Cardiac fibroblast (primary cell): ENCODE measurements at regions not wholly inside any gene's neighbourhood (a gene's known extent, or its start where the extent isn't known, plus 50 kb on each side); places are given as distances from the start of the nearest gene placed in this dataset.
A peak's percentile ranks its signal among the peaks of the same experiment; 100 is the strongest.

ENCODE experiments used
- DNase-seq, 2 donors: peaks; one replicate each; pipeline versions ENCODE4 v3.0.0 to v3.0.0-alpha.2; 2010; ENCODE audit warnings: low read depth in 2 of 2
- H3K4me3 ChIP-seq, 2 donors: replicated peaks in 1 of 2; 1 replicate in 1 of 2; 2 replicates in 1 of 2; pipeline ENCODE4 v1.5.1; 2011; ENCODE audit warnings: low read depth in 2 of 2, low read length in 2 of 2, mild to moderate bottlenecking in 2 of 2, moderate library complexity in 1 of 2
- TF ChIP-seq, protein P1 (sequence below): IDR thresholded peaks from one replicate; pipeline ENCODE4 v1.5.1; 2011; ENCODE audit warnings: low read depth, mild to moderate bottlenecking, low read length, inconsistent platforms

DNA sequence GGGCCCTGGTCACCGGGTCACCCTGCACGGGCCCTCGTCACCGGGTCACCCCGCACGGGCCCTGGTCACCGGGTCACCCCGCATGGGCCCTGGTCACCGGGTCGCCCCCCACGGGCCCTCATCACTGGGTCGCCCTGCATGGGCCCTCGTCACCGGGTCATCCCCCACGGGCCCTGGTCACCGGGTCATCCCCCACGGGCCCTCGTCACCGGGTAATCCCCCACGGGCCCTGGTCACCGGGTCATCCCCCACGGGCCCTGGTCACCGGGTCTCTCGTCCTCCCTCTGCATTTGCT is 77.6 kb downstream of the RIPK4 start:
- no peak for DNase-seq
- TF ChIP-seq, protein P1, sequence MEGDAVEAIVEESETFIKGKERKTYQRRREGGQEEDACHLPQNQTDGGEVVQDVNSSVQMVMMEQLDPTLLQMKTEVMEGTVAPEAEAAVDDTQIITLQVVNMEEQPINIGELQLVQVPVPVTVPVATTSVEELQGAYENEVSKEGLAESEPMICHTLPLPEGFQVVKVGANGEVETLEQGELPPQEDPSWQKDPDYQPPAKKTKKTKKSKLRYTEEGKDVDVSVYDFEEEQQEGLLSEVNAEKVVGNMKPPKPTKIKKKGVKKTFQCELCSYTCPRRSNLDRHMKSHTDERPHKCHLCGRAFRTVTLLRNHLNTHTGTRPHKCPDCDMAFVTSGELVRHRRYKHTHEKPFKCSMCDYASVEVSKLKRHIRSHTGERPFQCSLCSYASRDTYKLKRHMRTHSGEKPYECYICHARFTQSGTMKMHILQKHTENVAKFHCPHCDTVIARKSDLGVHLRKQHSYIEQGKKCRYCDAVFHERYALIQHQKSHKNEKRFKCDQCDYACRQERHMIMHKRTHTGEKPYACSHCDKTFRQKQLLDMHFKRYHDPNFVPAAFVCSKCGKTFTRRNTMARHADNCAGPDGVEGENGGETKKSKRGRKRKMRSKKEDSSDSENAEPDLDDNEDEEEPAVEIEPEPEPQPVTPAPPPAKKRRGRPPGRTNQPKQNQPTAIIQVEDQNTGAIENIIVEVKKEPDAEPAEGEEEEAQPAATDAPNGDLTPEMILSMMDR, result no peak
- H3K4me3 ChIP-seq, result no peak overlapping the region

DNA sequence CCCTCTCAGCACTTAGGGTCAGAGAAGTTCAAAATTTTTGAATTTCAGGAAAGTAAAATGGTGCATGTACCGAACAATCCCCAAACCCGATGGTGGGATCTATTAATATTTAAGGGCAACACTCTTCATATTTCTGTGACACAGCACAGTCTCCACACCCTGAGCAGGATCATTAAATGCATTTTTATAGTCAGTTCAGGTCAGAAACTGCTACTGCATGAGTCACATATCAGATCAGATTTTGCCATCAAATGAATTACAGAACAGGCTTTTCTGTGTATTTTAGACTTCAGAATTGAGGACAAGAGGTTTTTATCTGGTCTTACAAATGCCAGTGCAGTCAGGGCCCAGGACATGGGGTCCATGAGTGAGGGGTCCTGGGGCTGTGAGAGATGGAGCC is 79.2 kb downstream of the RIPK4 start:
- H3K4me3 ChIP-seq, result no peak overlapping the region
- TF ChIP-seq, protein P1, result no peak
- DNase-seq, result no peak

- DNase-seq, result no peak
- TF ChIP-seq, protein P1, result no peak
- no peak overlapping the region for H3K4me3 ChIP-seq
These were observed 80.2 kb downstream of the RIPK4 start for GRCh38 chr21:41686664-41687063.

DNA sequence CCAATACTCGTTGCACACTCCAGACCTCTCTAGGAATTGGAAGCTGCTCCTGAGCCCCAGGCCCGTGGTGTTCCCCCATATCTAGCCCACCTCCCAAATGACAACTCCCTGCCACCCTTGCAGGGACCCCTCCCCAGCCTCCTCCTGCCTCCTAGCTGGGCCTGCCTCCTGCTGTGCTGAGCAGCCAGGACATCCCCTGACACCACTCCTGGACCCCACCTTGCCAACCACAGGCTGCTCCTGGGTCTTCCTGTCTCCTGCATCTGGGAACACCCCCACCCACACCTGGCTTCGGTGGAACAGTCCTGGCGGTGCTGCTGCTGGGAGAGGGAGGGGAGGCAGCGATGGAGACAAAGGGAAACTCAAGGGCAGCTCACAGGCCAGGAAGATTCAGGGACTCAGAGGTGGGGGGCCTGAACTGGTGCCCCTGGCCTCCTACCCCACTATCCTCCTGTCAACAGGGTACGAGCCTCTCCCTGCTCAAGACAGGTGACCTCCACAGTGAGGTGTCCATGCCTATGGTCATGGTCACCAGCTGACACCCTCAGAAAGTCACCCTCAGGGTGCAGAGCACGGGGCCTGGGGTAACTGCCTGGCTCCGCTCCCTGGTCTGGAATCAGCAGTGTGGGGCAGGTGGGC is 81.2 kb downstream of the RIPK4 start:
- no peak overlapping the region for H3K4me3 ChIP-seq
- no peak for DNase-seq
- TF ChIP-seq, protein P1, result no peak

- peak; percentile 51 to 73 for DNase-seq
- TF ChIP-seq, protein P1, result no peak
- no peak overlapping the region for H3K4me3 ChIP-seq
These were observed 82.2 kb downstream of the RIPK4 start for GRCh38 chr21:41684381-41685245.

- no peak for DNase-seq
- no peak overlapping the region for H3K4me3 ChIP-seq
- TF ChIP-seq, protein P1, result no peak
These were observed 83.0 kb downstream of the RIPK4 start for GRCh38 chr21:41683815-41684214.
